ENCODE measurements at regions not wholly inside any gene's neighbourhood (a gene's known extent, or its start where the extent isn't known, plus 50 kb on each side); places are given as distances from the start of the nearest gene placed in this dataset.

DNA sequence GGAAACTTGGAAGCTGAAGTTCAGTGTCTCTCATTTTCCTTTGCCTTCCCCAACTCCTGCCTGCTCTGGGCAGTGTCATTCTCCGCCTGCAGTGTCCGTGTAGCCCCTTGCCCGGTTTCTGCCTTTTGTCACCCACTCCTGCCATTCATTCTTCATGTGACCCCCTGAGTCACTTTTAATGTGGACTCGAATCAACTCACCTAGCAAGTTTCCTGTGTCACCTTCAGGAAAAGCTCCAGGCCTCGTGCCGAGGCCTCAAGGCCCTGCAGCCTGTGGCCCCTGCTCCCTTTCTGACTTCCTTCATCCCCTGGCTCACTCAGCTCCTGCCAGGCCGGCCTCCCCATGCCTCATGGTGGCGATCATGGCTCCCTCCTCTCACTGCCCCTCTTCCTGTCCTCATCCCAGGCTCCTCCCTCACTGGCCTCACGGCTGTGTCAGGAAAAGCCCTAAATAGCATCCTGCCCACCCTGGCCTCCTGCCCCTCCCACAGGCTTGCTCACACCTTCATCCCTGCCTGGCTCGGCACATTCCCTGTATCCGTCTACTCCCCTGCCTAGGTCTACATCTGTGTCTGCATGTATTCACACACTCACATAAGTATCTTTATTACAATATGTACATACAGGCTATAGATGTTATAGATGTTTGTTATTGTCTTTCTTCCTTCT, 294.9 kb downstream of the MED10 start:
- CTCF ChIA-PET: no interaction called here
- Histone ChIP-seq H3K4me1 (ENCODE audit: control insufficient read depth, insufficient read depth, low read length) (no peaks in the 10 kb centered on the region), H3K9me3 (ENCODE audit: control insufficient read depth, insufficient read depth, low read depth, low read length) (no peaks in the 10 kb centered on the region), H3K27ac (ENCODE audit: extremely low read depth, low read depth, low read length) (no peak overlapping the region), H3K36me3 (ENCODE audit: control insufficient read depth in 2 of 2, insufficient read depth in 1 of 2, low read length in 2 of 2) (no peaks in the 10 kb centered on the region), H3K4me3 (ENCODE audit: low read depth, low read length) (no peak overlapping the region)
- TF ChIP-seq ZNF148 (tag by site-specific recombination; IDR thresholded peaks at IDR 0.05; ENCODE audit: borderline replicate concordance): no peak
- no peak for TF ChIP-seq ZBTB48 (tag by site-specific recombination; IDR thresholded peaks at IDR 0.05)
- TF ChIP-seq, protein P1, sequence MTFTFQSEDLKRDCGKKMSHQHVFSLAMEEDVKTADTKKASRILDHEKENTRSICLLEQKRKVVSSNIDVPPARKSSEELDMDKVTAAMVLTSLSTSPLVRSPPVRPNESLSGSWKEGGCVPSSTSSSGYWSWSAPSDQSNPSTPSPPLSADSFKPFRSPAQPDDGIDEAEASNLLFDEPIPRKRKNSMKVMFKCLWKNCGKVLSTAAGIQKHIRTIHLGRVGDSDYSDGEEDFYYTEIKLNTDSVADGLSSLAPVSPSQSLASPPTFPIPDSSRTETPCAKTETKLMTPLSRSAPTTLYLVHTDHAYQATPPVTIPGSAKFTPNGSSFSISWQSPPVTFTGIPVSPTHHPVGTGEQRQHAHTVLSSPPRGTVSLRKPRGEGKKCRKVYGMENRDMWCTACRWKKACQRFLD (tag by site-specific recombination; IDR thresholded peaks at IDR 0.05): no peak
- TF ChIP-seq ZNF138 (tag by site-specific recombination; IDR thresholded peaks at IDR 0.05; ENCODE audit: borderline replicate concordance): no peak
- TF ChIP-seq ZNF416 (tag by site-specific recombination; IDR thresholded peaks at IDR 0.05): no peak
- TF ChIP-seq ZNF223 (tag by site-specific recombination; IDR thresholded peaks at IDR 0.05): no peak
- TF ChIP-seq AEBP2 (tag by site-specific recombination; IDR thresholded peaks at IDR 0.05; ENCODE audit: borderline replicate concordance): no peak
- TF ChIP-seq ZNF555 (tag by site-specific recombination; conservative IDR thresholded peaks at IDR 0.05): no peak
- no peak for TF ChIP-seq ZSCAN23 (tag by site-specific recombination; IDR thresholded peaks at IDR 0.05)
- TF ChIP-seq ZNF169 (tag by site-specific recombination; IDR thresholded peaks at IDR 0.05): no peak
- TF ChIP-seq ZEB2 (tag by site-specific recombination; IDR thresholded peaks at IDR 0.05): no peak
- no peak for TF ChIP-seq TCF7L2 (IDR thresholded peaks at IDR 0.05; ENCODE audit: borderline replicate concordance, low read depth, low read length)
- no peak for TF ChIP-seq ZNF10 (tag by site-specific recombination; IDR thresholded peaks at IDR 0.05)
- POLR2A ChIA-PET: no interaction called here

- TF ChIP-seq SETDB1 (IDR thresholded peaks at IDR 0.05; ENCODE audit: insufficient read length, low read length) (no peak), ZNF211 (tag by site-specific recombination; IDR thresholded peaks at IDR 0.05; ENCODE audit: low read depth) (no peak)
- CTCF ChIA-PET: no interaction called here
- POLR2A ChIA-PET: no interaction called here
These were observed 295.7 kb downstream of the MED10 start for GRCh38 chr5:6082685-6083084.

GRCh38 chr5:6081727-6082210, 296.6 kb downstream of the MED10 start:
- Histone ChIP-seq H3K27ac (ENCODE audit: extremely low read depth, low read depth, low read length) (no peak overlapping the region), H3K9me3 (ENCODE audit: control insufficient read depth, insufficient read depth, low read depth, low read length) (no peaks in the 10 kb centered on the region), H3K36me3 (ENCODE audit: control insufficient read depth in 2 of 2, insufficient read depth in 1 of 2, low read length in 2 of 2) (no peaks in the 10 kb centered on the region), H3K4me3 (ENCODE audit: low read depth, low read length) (no peak overlapping the region), H3K4me1 (ENCODE audit: control insufficient read depth, insufficient read depth, low read length) (no peaks in the 10 kb centered on the region)
- ChIA-PET CTCF (no interaction called here), POLR2A (no interaction called here)
- TF ChIP-seq ZNF169 (tag by site-specific recombination; IDR thresholded peaks at IDR 0.05) (no peak), GFI1B (tag by site-specific recombination; IDR thresholded peaks at IDR 0.05) (no peak), BCL11A (tag by site-specific recombination; IDR thresholded peaks at IDR 0.05; ENCODE audit: low read depth) (no peak), ZNF221 (tag by site-specific recombination; IDR thresholded peaks at IDR 0.05; ENCODE audit: borderline replicate concordance) (no peak), ZNF529 (tag by site-specific recombination; IDR thresholded peaks at IDR 0.05; ENCODE audit: insufficient replicate concordance) (no peak), ZNF366 (tag by site-specific recombination; conservative IDR thresholded peaks at IDR 0.05) (no peak)
- TF ChIP-seq, protein P2, sequence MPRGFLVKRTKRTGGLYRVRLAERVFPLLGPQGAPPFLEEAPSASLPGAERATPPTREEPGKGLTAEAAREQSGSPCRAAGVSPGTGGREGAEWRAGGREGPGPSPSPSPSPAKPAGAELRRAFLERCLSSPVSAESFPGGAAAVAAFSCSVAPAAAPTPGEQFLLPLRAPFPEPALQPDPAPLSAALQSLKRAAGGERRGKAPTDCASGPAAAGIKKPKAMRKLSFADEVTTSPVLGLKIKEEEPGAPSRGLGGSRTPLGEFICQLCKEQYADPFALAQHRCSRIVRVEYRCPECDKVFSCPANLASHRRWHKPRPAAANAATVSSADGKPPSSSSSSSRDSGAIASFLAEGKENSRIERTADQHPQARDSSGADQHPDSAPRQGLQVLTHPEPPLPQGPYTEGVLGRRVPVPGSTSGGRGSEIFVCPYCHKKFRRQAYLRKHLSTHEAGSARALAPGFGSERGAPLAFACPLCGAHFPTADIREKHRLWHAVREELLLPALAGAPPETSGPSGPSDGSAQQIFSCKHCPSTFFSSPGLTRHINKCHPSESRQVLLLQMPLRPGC (tag by site-specific recombination; IDR thresholded peaks at IDR 0.05): no peak

More at GRCh38 chr5:6082685-6083084, 295.7 kb downstream of the MED10 start:
- Histone ChIP-seq H3K4me3 (ENCODE audit: low read depth, low read length) (no peak overlapping the region), H3K9me3 (ENCODE audit: control insufficient read depth, insufficient read depth, low read depth, low read length) (no peaks in the 10 kb centered on the region), H3K4me1 (ENCODE audit: control insufficient read depth, insufficient read depth, low read length) (no peaks in the 10 kb centered on the region), H3K27ac (ENCODE audit: extremely low read depth, low read depth, low read length) (no peak overlapping the region), H3K36me3 (ENCODE audit: control insufficient read depth in 2 of 2, insufficient read depth in 1 of 2, low read length in 2 of 2) (no peaks in the 10 kb centered on the region)
